A673 (cell line): ENCODE measurements at regions not wholly inside any gene's neighbourhood (a gene's known extent, or its start where the extent isn't known, plus 50 kb on each side); places are given as distances from the start of the nearest gene placed in this dataset.
A peak's percentile ranks its signal among the peaks of the same experiment; 100 is the strongest.

ENCODE experiments used
- BruUV-seq: library from RNA; stranded (reverse); fragments of 400-500 nt; replicated peaks from 2 replicates; lab custom pipeline; 2021; lab: Mats Ljungman, UMichigan
- CTCF ChIA-PET: fragments of 300-600 bp; sonication (Branson Sonifier 250); formaldehyde crosslinking; loops from one replicate; lab custom pipeline; 2022; ENCODE audit warnings: antibody characterized with exemption; lab: Charles Lee
- POLR2A ChIA-PET: fragments of 300-600 bp; sonication (Branson Sonifier 250); formaldehyde crosslinking; loops from one replicate; lab custom pipeline; 2022; ENCODE audit warnings: antibody characterized with exemption; ENCODE audit not compliant: low non-redundant PET; lab: Charles Lee
- DNase-seq: peaks from one replicate; pipeline ENCODE4 v3.0.0-alpha.2; 2015; ENCODE audit warnings: low spot score
- H3K27ac ChIP-seq: fragments of 200-600 bp; sonication (generic); 2 replicates; pipeline ENCODE4 v1.5.1; 2016; ENCODE audit warnings: mixed run types, low read depth, mild to moderate bottlenecking, mixed read lengths, antibody characterized with exemption, low read length; ENCODE audit not compliant: poor library complexity, severe bottlenecking
- H3K27me3 ChIP-seq: fragments of 200-600 bp; sonication (generic); replicated peaks from 2 replicates; pipeline ENCODE4 v1.6.1; 2017; ENCODE audit warnings: mixed run types, low read depth, mild to moderate bottlenecking, mixed read lengths, antibody characterized with exemption, low read length; ENCODE audit not compliant: insufficient read depth, poor library complexity
- H3K36me3 ChIP-seq: fragments of 200-600 bp; sonication (generic); 2 replicates; pipeline ENCODE4 v1.6.1; 2016; ENCODE audit warnings: mixed run types, mild to moderate bottlenecking, mixed read lengths, antibody characterized with exemption, low read length; ENCODE audit not compliant: insufficient read depth, poor library complexity, severe bottlenecking
- H3K4me1 ChIP-seq: fragments of 200-600 bp; sonication (generic); 2 replicates; pipeline ENCODE4 v1.6.1; 2017; ENCODE audit warnings: mixed run types, mild to moderate bottlenecking, mixed read lengths, antibody characterized with exemption, low read length; ENCODE audit not compliant: insufficient read depth, poor library complexity, severe bottlenecking
- H3K4me3 ChIP-seq: fragments of 200-600 bp; sonication (generic); 2 replicates; pipeline ENCODE4 v1.5.1; 2016; ENCODE audit warnings: low read depth, mixed run types, mild to moderate bottlenecking, mixed read lengths, low read length; ENCODE audit not compliant: poor library complexity, severe bottlenecking
- H3K9me3 ChIP-seq: fragments of 200-600 bp; sonication (generic); 2 replicates; pipeline ENCODE4 v1.6.1; 2016; ENCODE audit warnings: mixed run types, low read depth, mild to moderate bottlenecking, mixed read lengths, antibody characterized with exemption, low read length; ENCODE audit not compliant: poor library complexity, severe bottlenecking
- EZH2 ChIP-seq: fragments of 200-600 bp; sonication (generic); IDR thresholded peaks from 2 replicates; pipeline ENCODE4 v1.6.1; 2017; ENCODE audit warnings: borderline replicate concordance, low read depth, mild to moderate bottlenecking, mixed read lengths, antibody characterized with exemption, low read length; ENCODE audit not compliant: poor library complexity, severe bottlenecking
- intact Hi-C: fragments of 100-400 bp; cut with micrococcal nuclease; formaldehyde crosslinking; loops from one replicate; pipeline ENCODE4 v1.10.0; 2022; ENCODE audit not compliant: unreplicated experiment
- TF ChIP-seq, protein P1 (sequence below): fragments of 300-800, 200-600 bp; sonication (generic); conservative IDR thresholded peaks from 2 replicates; pipeline ENCODE4 v1.5.1; 2017; ENCODE audit warnings: low read depth, mild to moderate bottlenecking, antibody characterized with exemption, low read length, moderate library complexity, mixed read lengths

DNA sequence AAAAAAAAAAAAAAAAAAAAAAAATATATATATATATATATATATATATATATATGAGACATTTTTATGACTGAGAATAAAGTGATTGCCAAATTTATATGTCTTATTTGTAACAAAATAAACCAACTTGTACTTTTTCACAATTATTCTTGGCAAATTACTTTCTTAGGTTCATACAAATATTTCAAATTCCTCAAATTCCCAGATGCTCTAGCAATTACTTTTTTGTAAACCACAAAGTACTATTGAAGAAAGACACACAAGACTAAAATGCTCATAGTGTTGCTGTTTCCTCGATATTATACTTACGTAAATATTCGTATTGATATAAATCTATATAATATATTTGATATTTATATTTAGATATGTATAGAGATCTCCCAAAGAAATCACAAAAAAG, 390.0 kb downstream of the FAT4 start:
- Histone ChIP-seq H3K27ac (no peak overlapping the region), H3K4me1 (no peaks in the 10 kb centered on the region)
- CTCF ChIA-PET: no interaction called here

GRCh38 chr4:125705681-125706080, 390.9 kb downstream of the FAT4 start:
- CTCF ChIA-PET: no interaction called here
- Histone ChIP-seq H3K9me3 (no peaks in the 10 kb centered on the region), H3K27me3 (no peaks in the 10 kb centered on the region), H3K4me1 (no peaks in the 10 kb centered on the region), H3K27ac (no peak overlapping the region), H3K36me3 (no peaks in the 10 kb centered on the region), H3K4me3 (no peak overlapping the region)
- POLR2A ChIA-PET: no interaction called here
- no TSS peak for BruUV-seq
- DNase-seq: no peak
- TF ChIP-seq, protein P1, sequence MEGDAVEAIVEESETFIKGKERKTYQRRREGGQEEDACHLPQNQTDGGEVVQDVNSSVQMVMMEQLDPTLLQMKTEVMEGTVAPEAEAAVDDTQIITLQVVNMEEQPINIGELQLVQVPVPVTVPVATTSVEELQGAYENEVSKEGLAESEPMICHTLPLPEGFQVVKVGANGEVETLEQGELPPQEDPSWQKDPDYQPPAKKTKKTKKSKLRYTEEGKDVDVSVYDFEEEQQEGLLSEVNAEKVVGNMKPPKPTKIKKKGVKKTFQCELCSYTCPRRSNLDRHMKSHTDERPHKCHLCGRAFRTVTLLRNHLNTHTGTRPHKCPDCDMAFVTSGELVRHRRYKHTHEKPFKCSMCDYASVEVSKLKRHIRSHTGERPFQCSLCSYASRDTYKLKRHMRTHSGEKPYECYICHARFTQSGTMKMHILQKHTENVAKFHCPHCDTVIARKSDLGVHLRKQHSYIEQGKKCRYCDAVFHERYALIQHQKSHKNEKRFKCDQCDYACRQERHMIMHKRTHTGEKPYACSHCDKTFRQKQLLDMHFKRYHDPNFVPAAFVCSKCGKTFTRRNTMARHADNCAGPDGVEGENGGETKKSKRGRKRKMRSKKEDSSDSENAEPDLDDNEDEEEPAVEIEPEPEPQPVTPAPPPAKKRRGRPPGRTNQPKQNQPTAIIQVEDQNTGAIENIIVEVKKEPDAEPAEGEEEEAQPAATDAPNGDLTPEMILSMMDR: no peak
- no peak for TF ChIP-seq EZH2
- intact Hi-C loops: no loop called here

More for the DNA sequence above, 390.0 kb downstream of the FAT4 start:
- POLR2A ChIA-PET: no interaction called here
- no TSS peak for BruUV-seq
- intact Hi-C loops: no loop called here
- no peaks in the 10 kb centered on the region for H3K27me3 ChIP-seq
- no peaks in the 10 kb centered on the region for H3K36me3 ChIP-seq
- TF ChIP-seq, protein P1: no peak
- TF ChIP-seq EZH2: no peak
- H3K4me3 ChIP-seq: no peak overlapping the region
- no peaks in the 10 kb centered on the region for H3K9me3 ChIP-seq
- peak; percentile 22 for DNase-seq

DNA sequence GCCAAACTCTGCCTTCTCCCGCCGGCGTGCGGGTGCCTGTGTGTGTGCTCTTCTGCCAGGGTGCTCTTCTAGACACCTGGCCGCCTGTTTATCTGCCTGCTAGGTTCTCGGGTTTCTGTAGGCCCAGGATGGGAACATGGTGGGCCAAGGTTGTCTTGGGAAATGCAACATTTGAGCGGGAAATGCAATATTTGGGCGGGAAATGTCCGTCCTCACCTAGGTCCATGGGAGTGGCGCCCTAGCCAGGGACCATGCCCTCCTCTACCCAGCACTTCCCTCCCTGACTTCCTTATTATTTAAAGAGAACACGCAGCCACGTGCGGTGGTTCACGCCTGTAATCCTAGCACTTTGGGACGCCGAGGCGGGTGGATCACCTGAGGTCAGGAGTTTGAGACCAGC, 392.6 kb downstream of the FAT4 start:
- POLR2A ChIA-PET: no interaction called here
- H3K27me3 ChIP-seq: no peaks in the 10 kb centered on the region
- no peaks in the 10 kb centered on the region for H3K9me3 ChIP-seq
- no peaks in the 10 kb centered on the region for H3K36me3 ChIP-seq
- H3K27ac ChIP-seq: no peak overlapping the region
- intact Hi-C loops: no loop called here
- TF ChIP-seq, protein P1: no peak
- no peak for TF ChIP-seq EZH2
- H3K4me1 ChIP-seq: no peaks in the 10 kb centered on the region
- no TSS peak for BruUV-seq
- CTCF ChIA-PET: no interaction called here
- H3K4me3 ChIP-seq: no peak overlapping the region
- DNase-seq: no peak
